ENCODE measurements at regions not wholly inside any gene's neighbourhood (a gene's known extent, or its start where the extent isn't known, plus 50 kb on each side); places are given as distances from the start of the nearest gene placed in this dataset.

- TF ChIP-seq POLR2AphosphoS5 (IDR thresholded peaks at IDR 0.05; ENCODE audit: low read depth, low read length) = no peak
- TF ChIP-seq REST (IDR thresholded peaks at IDR 0.05; ENCODE audit: insufficient read depth in 1 of 2, low read depth in 2 of 2, low read length in 2 of 2) = no peak
These were observed 52.4 kb upstream of the JPH3 start for GRCh38 chr16:87549627-87550494.

Measured in PFSK-1 (cell line).